NCI-H128 (cell line): ENCODE measurements at regions not wholly inside any gene's neighbourhood (a gene's known extent, or its start where the extent isn't known, plus 50 kb on each side); places are given as distances from the start of the nearest gene placed in this dataset.

Experiments used
- DNase-seq: peaks from one replicate; lab custom pipeline; 2025; ENCODE audit not compliant: unreplicated experiment; lab: John Stamatoyannopoulos, UW

DNA sequence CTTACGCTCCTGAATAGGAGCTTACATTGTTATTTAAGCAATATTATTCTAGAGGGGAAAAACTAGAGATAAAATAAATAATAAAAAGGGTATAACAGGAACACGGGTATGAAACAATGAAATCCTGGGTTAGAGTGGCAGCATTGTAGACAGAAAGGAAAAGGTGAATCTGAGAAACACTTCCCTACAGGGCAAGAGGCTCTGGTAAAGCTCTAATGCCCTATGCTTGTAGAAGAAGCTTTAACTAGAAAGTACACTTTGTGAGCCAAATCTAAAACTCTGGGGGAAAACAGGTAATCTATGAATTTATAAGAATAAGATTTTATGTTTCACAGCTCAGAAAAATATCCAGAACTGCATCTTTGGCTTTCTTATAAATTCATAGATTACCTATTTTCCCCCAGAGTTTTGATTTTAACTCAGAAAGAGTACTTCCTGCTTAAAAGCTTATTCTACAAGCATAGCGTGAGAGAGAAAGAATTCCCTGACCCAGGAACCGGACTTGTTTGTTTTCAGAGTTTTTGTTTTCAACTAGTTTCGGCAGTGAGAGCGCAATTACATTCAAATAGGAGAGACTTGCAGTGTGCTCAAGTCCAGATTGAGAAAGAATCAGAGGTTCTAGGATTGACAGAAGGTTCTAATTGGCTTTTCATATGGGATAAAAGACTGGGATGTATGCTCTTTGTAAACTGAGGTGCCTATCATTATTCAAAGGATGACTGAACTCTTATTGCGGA is 651.0 kb upstream of the RORB start:
- DNase-seq, result no peak

DNA sequence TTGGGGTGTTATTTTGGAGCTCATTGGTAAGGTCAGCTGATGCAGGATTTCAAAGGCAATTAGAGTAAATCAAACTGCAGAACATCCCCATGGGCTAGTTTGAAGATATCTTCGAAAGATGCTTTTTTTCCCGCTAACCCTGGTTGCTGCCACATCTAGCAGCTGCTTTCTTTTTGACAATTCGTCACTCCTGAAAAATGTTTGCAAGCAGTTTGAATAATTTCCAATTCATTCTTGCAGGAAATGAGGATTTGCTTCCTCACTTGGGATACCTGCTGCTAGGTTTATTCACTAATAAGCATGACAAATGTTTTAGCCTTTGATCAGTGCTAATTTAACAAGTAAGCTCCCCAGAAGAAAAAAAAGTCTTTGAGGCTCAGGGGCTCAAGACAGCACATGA is 649.6 kb upstream of the RORB start:
- DNase-seq, result no peak

DNA sequence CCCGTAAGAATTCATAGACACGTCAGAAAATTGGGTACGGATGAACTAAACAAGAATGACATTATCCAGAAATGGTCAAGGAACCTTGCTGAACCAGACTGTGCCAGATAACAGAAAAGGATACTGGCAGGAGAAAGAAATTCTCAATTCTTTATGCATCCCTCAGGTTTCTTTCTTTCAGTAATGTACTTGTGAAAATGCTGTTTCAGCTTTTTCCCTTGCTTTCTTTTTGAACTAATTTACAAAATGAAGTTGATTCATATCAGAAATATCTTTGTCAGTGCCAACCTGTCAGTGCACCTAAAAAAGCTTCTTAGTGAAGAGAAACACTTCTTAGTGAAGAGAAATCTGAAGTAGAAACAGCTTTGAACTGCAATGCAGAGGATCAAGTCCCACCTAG is 643.6 kb upstream of the RORB start:
- no peak for DNase-seq

DNA sequence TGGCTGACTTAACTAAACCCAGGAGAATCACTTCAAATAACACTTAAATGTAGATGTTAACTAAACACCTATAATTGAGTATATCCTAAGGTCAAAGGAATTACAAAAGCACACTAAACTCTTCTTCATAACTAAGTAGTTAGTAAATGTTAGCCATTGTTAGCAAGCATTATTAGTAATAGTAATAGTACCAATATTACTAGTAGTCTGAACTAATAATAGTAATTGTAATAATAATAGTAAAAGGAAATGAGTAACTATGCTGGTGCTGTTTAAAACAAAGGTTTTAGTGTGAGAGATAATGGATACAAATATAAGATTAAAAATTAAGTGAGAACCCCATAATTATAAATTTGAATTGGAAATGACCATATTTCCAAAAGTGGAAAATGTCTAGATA is 641.9 kb upstream of the RORB start:
- no peak for DNase-seq

DNA sequence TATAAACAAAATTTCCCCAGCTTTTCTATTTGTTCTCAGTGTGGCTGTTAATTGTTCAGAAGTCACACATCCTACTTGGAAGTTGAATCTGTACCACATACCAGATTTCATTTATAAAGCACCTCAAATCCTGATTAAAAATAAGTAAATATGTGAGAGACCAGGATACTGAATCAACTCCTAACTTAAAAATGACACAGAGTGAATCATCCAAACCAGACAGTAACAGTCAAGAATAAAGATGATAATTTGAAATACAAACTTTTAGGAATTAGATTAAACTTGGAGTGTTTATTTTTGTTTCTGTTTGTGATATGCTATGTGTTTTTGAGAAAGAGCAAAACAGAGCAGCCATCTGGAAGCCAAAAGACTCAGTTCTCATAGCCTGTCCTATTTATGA is 633.2 kb upstream of the RORB start:
- no peak for DNase-seq

DNA sequence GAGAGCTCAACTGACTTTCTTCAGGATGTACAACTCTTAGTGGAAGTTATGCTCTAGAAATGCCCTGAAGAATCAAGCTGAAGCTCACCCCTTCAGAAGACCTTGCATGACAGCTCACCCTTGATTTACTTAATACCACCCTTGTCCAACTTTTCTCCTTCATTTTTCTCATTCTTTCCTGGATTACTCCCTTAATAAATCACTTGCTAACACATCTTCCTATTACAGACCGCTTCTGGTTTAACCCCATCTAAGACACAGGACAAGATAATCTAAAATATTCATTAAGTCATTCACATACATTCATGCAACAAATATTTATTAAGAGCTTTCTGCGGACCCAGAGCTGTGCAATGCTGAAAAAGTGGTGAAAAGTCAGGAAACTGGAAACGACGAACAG is 630.7 kb upstream of the RORB start:
- no peak for DNase-seq

DNA sequence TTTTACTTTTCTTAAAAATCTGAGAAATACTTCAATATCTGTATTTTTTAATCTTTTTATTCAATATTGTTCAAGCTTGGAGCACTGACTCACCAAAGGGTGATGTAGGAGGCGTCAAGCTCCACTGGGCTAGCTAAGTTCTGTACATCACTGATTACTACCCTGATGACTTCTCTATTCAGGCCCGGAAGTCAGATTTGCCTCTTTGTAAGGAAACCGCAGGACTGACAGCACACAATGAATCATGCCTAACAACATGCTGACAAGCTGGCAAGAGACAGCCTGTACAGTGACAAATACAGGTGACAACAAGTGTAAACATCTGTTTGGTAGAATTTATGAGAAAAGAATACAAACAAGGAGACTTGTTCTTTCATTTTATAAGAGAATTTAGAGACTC is 627.9 kb upstream of the RORB start:
- peak; percentile 14 for DNase-seq

DNA sequence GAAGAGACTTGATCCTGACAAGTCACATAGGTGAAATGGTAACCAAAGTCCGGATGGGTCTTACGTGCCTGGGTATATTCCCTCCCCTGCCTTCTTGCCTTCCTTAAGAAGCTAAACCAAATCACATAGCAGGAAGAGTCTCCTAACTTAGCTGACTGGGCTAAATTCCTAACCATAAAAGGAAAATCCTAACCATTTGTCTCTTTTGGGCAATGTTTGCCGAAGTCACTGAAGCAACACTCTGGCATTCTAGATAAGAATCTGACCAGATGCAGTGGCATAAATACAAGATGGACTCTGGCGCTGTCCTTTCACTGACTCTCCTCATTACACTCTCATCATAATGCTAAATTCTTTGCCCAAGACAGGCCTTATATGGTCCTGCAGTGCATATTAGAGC is 625.5 kb upstream of the RORB start:
- DNase-seq, result no peak

DNA sequence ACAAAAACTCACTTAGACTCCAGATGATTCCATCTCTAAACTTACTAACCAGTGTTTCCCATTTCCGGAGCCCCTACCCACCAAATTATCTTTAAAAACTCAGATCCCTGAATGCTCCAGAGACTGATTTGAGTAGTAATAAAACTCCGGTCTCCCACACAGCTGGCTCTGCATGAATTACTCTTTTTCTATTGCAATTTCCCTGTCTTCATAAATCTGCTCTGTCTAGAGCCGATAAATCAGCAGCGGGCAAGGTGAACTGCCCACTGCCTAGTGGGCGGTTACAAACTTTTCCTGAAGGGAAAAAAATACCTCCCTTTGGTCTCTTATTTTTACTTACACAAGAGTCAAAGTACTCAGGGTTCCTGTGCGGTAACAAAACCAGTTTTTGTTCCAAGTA is 624.4 kb upstream of the RORB start:
- DNase-seq, result no peak

DNA sequence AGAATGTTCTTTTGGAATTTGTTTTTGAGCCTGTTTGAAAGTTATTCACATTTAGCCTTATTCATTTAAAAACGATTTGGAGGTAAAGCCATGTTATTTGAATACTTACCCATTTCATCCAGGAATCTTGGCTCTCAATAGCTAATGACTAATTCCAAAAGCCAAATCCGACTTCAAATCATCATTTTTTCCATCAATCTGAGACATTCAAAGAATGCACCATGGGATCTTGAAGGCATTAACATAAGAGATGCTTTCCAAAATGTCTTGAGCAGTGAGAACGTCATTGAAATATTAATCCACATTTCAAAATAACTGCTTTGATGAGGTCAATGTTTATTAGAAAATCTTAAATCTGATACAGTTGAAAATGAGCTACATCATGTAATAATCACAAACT is 617.0 kb upstream of the RORB start:
- no peak for DNase-seq

DNA sequence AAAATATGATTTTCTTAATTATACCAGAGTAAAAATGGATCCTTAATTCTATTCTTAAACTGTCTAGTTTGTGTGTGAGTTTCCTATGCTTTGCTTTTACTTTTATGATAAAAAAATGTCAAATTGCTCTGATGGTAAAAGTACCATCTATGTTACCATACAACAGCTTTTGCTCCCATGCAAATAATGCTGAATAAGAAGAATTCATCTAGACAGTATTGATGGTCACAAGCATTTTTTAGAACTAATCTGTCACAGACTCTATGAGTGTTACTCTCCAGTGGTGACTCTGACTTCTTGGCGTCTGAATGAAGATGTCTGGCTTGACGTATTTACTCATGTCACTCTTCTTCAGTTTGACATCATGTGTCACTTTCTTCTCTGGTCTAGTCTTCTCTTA is 608.1 kb upstream of the RORB start:
- DNase-seq, result no peak

DNA sequence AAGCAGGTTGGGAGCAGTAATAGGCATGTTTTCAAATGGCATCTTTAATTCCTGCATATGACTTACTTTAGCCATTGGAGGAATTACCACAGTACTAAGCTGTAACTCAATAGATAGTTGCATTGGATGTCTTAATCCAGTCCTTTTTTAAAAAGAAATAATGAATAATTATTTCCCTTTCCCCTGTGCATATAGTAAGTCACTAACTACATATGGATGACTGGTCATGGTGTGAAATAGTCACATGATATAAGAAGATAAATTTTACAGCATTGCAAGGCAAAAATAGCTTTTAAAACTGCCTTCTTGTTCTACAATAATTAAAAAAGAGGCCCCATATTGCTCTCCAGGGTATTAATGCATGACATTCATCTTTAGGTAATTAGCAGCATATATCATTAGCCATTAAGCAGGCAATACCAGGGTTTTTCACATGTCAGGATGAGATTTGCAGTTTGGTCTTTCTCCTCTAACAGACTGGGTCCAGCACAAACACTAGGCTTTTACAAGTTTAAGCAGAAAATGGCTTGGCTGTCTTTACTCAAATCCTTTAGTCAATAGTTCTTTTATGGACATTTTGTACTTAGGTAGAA is 606.4 kb upstream of the RORB start:
- no peak for DNase-seq

DNA sequence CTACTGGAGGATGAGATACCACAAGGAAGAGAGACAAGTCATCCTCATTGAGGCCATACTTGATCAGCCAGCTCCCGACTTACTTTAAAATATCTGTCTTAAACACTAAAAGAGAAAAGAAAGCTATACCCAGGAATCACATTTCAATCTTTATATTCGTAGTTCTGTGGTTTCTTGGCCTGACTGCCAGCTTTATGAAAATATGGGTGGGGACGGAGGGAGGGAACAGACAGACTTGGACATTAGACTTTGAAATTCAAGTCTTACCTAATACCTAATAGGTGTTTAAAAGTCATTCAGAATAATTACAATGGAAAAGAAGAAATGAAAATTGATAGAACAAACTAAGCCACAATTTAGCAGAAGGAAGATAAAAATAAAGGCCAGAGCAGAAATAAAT is 604.8 kb upstream of the RORB start:
- no peak for DNase-seq

DNA sequence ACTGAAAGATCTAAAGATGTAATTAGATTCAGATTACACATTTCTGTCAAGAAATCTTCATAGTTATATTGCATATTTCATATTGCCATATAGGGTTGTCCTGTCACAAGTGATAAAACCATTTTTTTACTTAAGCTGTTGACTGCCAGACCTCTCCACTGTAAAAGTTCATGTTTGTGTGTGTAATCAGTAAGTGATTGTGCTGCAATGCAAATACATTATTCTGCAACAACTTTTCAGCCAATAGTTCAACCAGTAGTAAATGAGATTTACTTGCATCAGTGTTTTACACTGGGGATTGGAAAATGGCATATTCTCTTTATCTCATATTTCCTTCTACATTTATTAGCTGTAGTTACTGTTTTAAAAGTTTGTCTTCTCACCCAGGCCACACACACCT is 603.9 kb upstream of the RORB start:
- no peak for DNase-seq

DNA sequence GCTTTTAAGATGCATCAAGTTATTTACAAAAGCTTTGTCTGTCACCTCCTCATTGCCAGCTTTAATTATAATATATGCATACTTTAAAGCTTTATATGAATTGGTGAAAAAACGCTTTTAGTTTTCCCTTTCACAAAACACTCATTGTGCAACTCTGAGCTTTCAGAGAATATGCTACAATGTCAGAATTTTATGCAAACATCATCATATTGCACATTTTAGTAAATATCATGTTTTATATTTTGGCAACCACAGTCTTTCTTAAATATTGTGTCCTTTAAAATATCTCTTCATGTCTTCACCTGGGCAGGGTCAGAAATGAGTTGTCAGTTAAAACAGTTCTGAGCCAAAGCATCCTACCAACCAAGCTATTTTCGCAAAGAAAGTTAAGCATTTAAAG is 601.1 kb upstream of the RORB start:
- no peak for DNase-seq

DNA sequence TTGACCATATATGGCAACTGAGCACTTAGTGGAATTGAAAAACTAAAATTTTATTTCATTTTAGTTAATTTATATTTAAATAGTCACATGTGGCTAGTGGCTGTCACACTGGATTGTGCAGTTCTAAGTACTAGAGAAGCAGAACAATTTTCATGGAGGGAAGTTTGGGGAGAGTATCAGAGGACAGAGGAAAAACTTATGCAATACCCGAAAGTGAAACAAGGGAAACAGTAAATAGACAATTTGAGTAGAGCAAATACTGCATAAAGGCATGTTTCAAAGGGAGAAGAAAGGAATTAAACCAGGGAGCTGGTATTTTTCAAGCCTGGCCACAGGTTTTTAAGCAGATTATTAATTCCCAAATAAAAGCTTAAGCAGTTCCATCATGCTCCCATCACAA is 590.5 kb upstream of the RORB start:
- no peak for DNase-seq

DNA sequence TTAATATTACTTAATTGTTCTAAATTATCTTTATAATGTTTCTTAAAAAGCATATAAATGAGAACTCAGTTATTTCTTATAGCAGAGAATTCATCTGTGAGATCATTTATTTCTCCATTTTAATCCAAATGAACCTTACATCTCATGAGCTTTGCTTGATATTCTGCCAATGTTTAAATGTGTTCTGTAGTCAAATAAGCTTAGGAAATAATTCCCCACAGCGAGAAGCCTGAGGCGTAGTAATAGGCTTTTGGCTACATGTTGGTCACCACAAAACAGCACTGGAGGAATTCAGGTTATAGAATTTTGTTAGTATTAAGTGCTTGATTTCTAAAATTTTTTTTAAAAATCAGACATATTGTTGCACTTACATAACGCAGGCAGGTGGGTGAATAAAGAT is 585.3 kb upstream of the RORB start:
- DNase-seq, result no peak

DNA sequence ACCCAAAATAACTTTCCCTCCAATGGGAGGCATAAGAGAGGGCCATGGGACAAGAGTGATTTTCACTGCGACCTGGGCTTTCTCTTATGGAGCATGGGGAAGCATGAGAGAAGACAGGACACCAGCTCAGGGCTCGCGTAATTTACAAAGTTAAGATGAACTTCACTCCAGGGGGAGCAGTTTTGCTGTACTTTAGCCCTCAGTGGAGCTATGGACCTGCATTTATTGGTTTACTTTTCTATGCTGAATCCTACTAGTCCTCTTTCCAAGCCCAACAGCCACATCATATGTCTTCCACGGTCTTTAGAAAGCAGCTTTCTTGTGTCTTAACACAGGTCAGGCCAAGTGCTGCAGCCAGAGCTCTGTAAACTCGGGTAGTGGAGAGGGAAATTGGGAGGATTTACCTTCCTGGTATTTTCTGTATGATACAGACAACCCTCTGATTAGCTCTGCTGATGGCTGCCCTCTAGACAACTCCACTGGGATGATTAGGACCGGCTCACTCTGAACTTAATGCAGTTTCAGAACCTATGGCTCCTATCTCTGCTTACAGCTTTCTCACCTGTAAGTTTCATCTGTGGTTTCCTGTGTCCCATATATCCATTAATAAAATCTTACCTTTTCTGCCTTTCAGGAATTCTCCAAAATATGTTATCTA is 581.0 kb upstream of the RORB start:
- DNase-seq, result no peak

DNA sequence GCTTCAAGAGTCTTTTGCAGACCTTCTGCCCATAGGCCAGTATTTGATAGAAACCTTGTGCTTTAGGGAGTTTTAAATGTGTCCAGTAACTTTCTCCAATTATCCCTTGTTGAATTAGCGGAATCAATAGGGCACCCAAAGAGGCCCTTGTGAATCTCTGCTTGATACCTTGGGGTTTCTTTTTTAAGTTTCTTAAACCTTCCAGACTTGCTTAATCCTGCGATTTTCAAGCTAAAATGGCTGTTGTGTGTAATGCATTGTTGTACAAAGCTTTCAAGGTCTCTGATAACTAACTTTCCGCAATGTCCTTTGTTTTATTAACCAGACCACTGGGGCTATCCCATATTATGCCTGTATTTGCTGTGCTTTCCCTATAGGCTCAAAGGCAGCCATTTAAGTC is 577.4 kb upstream of the RORB start:
- no peak for DNase-seq

DNA sequence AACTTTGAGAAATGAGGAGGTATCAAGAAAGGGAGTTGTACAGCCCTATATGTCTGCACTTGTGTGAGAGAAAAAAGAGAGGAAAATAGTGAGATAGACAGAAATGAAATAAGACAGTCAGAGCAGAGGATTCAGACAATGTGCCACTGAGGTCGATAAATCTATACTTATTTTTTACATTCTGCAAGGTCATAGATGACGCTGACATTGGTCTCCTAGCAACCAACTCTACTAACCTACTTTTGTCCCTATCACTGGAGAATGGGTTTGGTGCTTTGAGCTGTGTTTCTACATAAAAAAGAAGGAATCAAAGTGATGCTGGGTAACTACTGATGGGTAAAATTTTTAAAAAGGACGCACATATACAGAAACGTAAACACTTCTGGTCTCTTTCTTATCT is 573.3 kb upstream of the RORB start:
- DNase-seq, result no peak

DNA sequence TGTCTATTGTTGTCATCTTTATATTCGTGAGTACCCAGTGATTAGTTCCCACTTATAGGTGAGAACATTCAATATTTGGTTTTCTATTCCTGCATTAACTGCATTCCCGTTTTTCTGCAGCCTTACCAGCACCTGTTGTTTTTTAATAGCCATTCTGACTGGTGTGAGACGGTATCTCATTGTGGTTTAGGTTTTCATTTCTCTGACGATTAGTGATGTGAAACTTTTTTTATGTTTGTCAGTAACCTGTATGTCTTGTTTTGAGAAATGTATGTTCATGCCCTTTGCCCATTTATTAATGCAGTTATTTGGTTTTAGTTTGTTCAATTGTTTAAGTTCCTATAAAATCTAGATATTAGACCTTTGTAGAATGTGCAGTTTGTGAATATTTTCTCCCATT is 546.0 kb upstream of the RORB start:
- no peak for DNase-seq

DNA sequence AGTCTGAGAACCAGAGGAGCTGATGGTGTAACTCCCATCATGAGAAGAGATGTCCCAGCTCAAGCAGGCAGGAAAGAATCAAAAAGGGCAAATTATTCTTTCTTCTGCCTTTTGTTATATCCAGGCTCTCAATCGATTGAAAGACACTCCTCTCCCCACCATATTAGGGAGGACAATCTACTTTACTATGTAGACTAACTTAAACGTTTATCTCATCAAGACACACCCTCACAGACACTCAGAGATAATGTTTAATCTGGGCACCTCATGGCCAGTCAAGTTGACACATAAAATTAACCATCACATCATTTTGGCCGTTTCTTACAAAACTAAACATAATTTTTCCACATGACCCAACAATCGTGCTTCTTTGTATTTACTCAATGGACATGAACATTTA is 534.3 kb upstream of the RORB start:
- no peak for DNase-seq

DNA sequence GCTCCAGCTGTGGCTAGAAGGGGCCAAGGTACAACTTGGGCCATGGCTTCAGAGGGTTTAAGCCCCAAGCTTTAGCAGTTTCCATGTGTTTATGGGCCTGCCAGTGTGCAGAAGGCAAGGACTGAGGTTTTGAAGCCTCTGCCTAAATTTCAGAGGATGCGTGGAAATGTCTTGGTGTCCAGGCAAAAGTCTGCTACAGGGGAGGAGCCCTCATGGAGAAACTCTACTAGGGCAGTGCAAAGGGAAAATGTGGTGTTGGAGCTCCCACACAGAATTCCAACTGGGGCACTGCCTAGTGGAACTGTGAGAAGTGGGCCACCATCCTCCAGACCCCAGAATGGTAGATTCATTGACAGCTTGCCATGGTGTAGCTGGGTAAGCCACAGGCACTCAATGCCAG is 527.2 kb upstream of the RORB start:
- no peak for DNase-seq
